NCI-H526 (cell line): ENCODE measurements at regions not wholly inside any gene's neighbourhood (a gene's known extent, or its start where the extent isn't known, plus 50 kb on each side); places are given as distances from the start of the nearest gene placed in this dataset.
A peak's percentile ranks its signal among the peaks of the same experiment; 100 is the strongest.

Source experiments
- DNase-seq, 2 experiments: peaks; one replicate each; lab custom pipeline; 2025; lab: John Stamatoyannopoulos, UW

DNA sequence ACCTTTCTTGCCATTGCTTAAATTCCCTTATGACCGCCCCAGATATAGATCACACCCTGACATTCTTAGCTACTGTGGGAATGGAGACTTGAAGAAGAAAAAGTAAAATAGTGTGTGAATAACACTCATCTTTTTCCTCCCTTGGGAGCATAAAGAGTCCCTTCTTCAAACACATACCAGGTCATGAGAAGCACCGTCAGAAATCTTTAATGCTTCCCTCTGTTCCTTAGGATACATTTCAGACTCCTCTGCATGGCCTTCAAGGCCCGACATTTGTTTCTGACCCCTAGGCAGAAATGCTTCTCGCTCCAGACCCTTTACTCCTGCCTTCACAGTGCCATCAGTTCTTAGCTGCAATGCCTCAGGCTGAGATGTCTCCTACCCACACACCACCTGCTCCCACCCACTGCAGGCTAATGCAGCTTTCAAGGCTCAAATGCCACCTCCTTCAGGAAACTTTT is 143.8 kb upstream of the IL12A start:
- DNase-seq = no peak

DNA sequence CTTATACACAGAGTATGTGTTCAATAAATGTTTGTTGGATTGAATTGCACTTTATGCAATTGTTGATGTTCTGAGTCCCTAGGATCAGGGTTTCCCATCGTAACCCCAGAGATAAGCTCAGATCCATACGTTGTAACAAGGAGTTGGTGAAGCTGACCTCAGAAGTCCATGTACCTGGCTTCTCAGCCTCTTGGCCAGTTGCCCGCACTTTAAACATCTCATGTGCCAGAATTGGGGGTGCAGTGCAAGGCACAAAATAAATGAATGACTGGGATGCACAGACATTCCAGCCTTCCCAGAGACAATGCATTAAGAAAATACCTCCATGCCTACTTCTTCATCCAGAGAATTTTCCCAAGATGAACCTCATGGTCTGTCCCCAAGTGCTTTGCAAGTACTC is 142.9 kb upstream of the IL12A start:
- DNase-seq = no peak

- DNase-seq = no peak
These were observed 142.4 kb upstream of the IL12A start for GRCh38 chr3:159846255-159846654.

DNA sequence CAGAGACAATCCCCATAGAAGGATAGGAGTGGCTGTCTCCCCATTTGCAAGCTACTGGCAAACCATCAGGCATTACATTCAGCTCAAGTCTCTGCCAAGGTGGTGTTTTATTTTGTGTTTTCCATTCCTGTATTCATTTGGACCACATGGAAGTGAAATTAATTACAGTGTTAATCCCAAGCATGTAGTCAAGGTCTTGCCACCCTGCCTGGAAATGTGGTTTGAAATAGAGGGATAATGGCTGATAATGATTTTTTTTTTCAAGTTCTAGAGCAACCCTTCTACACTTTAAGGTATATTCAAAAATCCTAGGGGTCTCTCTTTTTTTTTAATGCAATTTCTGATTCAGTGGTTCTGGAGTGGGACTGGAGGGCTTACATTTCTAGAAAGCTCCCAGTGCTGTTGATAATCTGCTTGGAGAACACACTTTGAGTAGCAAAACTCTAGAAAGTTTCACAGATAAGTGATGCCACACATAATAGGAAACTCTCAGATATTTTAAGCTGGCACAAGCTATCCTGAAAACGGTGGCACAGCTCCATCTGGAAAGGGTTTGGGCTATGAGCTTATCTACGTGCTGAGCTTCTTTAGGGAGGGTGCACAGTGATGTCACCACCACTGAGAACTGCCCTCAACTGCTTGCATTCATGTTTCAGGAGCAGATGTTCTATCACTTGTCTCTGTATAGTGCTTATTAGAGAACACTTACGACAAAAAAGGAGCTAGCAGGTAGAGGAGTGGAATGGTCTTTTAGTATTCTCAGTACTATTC is 140.1 kb upstream of the IL12A start:
- no peak for DNase-seq

- DNase-seq = no peak
These were observed 138.2 kb upstream of the IL12A start for GRCh38 chr3:159850481-159850880.

GRCh38 chr3:159852266-159852665 is 136.4 kb upstream of the IL12A start:
- no peak for DNase-seq

DNA sequence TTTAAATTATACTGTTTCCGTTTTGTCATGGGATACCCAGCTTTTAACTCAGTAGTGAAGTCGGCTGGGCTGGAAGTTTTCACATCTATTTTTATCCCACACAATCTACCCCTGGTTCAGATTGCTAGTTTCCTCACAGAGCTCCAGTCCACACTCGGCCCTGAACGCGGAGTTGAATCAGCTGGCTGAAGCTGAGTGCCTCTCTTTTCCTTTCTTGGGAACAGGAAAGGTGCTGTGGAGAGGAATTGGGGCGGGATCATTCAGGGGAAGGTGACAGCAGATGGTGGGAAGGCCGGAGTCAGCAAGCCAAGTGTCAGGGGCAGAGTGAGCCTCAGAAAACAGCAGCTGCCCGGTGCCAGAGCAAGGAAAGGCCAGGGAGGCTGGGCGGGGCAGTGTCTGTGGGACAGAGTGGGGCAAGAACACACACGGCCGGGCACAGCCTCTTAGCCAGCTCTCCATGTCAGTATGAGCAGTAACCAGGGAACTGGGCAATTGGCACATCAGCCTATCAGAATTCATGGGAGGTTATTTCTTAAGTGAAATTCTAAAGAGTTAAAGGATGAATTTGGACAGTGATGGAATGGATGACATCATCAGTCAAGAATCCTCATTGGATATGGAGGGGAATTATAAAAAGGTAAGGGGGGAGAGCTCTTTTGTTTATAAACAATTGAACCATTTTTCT is 135.7 kb upstream of the IL12A start:
- DNase-seq = peak in 1 of 2 experiments; percentile 11

- DNase-seq = no peak
These were observed 135.2 kb upstream of the IL12A start for GRCh38 chr3:159853506-159853864.

GRCh38 chr3:159854500-159855124 is 134.0 kb upstream of the IL12A start:
- no peak for DNase-seq

GRCh38 chr3:159855599-159856346 is 132.9 kb upstream of the IL12A start:
- no peak for DNase-seq

DNA sequence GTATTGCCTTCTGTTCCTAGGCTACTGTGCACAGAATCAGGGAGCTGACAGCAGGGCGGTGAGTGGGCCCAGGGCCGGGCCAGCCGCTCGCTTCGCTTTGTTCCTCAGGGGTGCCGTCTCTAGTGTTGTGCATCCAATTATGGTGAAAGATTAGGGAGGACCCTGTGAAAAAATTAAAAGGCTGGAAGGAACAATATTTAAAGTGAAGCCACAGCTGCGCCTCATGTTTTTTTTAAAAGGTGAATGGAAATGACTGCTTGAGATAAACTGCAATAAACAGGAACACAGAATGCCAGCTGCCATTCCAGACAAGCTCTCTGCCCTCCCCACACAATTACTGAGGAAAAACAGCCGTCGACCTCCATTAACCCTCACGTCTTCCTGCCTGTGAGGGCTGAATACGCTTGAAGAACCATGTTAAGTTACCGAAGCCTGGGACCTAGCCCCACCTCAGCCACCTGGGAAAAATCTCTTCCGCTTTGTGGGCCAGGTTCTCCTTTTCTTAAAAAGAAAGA is 132.0 kb upstream of the IL12A start:
- DNase-seq = peak; percentile 17 to 59

- DNase-seq = no peak
These were observed 130.8 kb upstream of the IL12A start for GRCh38 chr3:159857840-159858239.

- no peak for DNase-seq
These were observed 130.0 kb upstream of the IL12A start for GRCh38 chr3:159858650-159859049.

DNA sequence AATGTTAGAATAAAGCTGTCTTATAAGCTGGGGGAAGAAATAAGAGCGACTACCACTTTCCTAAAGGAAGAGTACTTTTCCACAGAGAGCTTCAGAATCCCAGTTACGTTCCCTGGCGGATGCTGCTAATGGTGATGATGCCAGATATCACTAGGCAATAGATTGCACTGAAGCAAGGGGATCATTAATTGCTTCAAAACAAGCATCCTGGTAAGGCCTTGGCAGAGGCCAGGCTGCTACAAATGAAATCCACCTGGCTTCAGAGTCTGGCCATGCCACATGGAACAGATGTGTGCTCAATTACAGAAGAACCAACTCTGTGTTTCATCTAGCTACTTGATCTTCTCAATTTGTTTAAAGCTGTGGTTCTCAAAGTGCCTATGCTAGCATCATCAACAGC is 129.2 kb upstream of the IL12A start:
- no peak for DNase-seq

DNA sequence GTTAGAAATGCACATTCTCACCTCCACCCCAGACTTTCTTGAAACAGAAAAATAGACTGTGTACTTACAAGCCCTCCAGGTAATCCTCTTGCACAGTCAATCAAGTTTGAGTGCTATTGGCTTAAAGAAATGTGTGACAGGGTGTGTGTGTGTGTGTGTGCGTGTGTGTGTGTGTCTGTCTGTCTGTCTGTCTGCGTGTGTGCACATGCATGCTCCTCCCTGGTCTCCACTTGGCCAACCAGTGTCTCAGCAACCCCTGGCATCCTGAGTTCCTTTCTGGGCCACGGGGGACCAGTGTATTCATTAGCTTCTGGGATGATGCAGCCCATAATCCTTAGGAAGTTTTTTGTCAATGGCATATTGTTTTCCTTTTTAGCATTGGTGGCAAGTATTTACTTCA is 128.8 kb upstream of the IL12A start:
- DNase-seq = no peak

DNA sequence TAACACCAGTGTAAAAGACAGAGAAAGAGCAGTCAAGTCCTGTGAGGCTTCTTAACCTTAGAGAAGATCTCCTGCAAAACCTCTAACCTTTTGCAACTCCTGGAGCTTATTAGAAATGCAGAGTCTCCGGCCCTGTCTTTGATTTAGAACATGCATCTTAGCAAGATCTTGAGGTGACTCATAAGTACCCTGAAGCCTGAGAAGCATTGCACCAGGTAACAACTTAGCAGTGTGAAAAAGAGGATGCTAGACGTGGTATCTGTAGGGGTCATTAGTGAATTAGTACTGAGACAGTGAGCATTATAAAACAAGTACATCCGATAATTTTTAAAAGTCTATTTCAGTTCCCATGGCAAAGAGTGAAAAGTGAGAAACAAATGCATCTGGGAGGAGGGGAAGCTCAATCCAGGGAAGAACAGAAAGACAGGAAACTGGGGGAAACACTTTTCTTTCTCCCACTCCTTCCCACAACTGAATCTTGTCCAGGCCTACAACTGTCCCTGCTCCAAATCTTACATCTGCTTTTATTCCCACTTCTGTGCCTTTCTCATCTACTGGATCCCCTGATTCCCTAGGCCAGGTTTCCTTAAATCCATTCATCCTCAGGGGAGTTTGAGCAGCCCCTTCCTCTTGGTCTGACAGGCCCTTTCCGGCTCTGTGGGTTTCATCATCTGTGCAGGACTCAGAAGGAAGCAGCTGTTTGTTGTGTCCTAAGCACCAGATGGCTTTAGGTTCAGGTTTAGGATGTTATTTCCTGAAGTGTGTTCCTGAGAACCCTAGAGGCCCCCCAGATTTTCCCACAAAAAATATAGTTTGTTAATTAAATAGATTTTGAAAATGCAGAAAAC is 128.1 kb upstream of the IL12A start:
- no peak for DNase-seq

- no peak for DNase-seq
These were observed 127.2 kb upstream of the IL12A start for GRCh38 chr3:159861369-159861987.

DNA sequence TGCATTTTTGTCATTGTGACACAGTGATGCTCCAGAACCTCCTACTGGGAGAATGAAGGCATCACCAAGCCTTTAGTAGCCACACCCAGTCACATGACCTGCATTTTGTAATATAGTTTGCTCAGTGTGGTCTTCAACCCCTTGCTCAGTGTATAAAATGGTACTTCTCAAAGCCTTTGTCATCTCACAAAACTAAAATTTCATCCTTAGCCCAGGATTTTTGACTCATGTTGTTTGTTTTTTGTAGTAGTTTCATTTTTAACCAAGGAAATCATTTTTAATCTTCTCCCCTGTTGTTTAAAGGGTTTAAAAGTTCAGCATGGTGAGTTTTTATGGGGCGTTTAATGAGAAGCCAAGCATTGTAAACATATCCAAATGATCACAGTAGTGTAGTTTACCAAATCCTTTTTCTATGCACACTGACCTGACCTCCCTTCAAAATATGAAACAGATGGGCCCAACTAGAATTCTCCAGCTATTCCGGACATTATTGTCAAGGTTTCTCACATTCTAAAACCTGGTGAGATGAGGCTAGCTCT is 123.5 kb upstream of the IL12A start:
- peak in 1 of 2 experiments; percentile 10 for DNase-seq

GRCh38 chr3:159866201-159866746 is 122.4 kb upstream of the IL12A start:
- DNase-seq = no peak

GRCh38 chr3:159867372-159867771 is 121.3 kb upstream of the IL12A start:
- DNase-seq = no peak
